ENCODE measurements at regions not wholly inside any gene's neighbourhood (a gene's known extent, or its start where the extent isn't known, plus 50 kb on each side); places are given as distances from the start of the nearest gene placed in this dataset.
A peak's percentile ranks its signal among the peaks of the same experiment; 100 is the strongest.
"Not testable (repeated sequence)": the region's sequence is repeated elsewhere in the genome, so short reads cannot be mapped to it uniquely, and the experiment has no call there.

GRCh38 chr18:76307293-76307690 is 187.8 kb downstream of the ZNF516 start:
- no peak for DNase-seq

- DNase-seq = no peak
Measured at GRCh38 chr18:76306685-76307292, 188.3 kb downstream of the ZNF516 start.

- DNase-seq = no peak
Measured at GRCh38 chr18:76285866-76286265, 209.2 kb downstream of the ZNF516 start.

- DNase-seq = no peak
Measured at GRCh38 chr18:76281565-76281964, 213.5 kb downstream of the ZNF516 start.

- no peak for DNase-seq
Measured at GRCh38 chr18:76277801-76278200, 217.2 kb downstream of the ZNF516 start.

- no peak for DNase-seq
Measured at GRCh38 chr18:76275727-76276313, 219.2 kb downstream of the ZNF516 start.

GRCh38 chr18:76274468-76275289 is 220.4 kb downstream of the ZNF516 start:
- peak; percentile 21 for DNase-seq

- no peak for DNase-seq
Measured at GRCh38 chr18:76273956-76274355, 221.1 kb downstream of the ZNF516 start.

GRCh38 chr18:76273036-76273545 is 222.0 kb downstream of the ZNF516 start:
- no peak for DNase-seq

GRCh38 chr18:76267423-76267822 is 227.6 kb downstream of the ZNF516 start:
- not testable (repeated sequence) for DNase-seq

GRCh38 chr18:76266236-76266991 is 228.6 kb downstream of the ZNF516 start:
- DNase-seq = no peak

- DNase-seq = no peak
Measured at GRCh38 chr18:76265497-76266235, 229.4 kb downstream of the ZNF516 start.

- DNase-seq = no peak
Measured at GRCh38 chr18:76264876-76265250, 230.2 kb downstream of the ZNF516 start.

- no peak for DNase-seq
Measured at GRCh38 chr18:76264198-76264875, 230.7 kb downstream of the ZNF516 start.

- no peak for DNase-seq
Measured at GRCh38 chr18:76263046-76264005, 231.7 kb downstream of the ZNF516 start.

GRCh38 chr18:76260941-76261472 is 234.0 kb downstream of the ZNF516 start:
- no peak for DNase-seq

GRCh38 chr18:76259711-76260110 is 235.3 kb downstream of the ZNF516 start:
- DNase-seq = no peak

- no peak for DNase-seq
Measured at GRCh38 chr18:76259096-76259495, 235.9 kb downstream of the ZNF516 start.

- no peak for DNase-seq
Measured at GRCh38 chr18:76258209-76258608, 236.8 kb downstream of the ZNF516 start.

- DNase-seq = no peak
Measured at GRCh38 chr18:76255070-76255683, 239.9 kb downstream of the ZNF516 start.
